C4-2B (cell line): ENCODE measurements at regions not wholly inside any gene's neighbourhood (a gene's known extent, or its start where the extent isn't known, plus 50 kb on each side); places are given as distances from the start of the nearest gene placed in this dataset.

Source experiments
- H3K27ac ChIP-seq: fragments of 450-650 bp; 2 replicates; pipeline ENCODE4 v1.5.1; 2017
- CTCF ChIP-seq: fragments of 450-650 bp; conservative IDR thresholded peaks from 2 replicates; pipeline ENCODE4 v1.5.1; 2017; ENCODE audit warnings: mild to moderate bottlenecking
- ZFX ChIP-seq: fragments of 450-650 bp; IDR thresholded peaks from 2 replicates; pipeline ENCODE4 v1.6.1; 2017

DNA sequence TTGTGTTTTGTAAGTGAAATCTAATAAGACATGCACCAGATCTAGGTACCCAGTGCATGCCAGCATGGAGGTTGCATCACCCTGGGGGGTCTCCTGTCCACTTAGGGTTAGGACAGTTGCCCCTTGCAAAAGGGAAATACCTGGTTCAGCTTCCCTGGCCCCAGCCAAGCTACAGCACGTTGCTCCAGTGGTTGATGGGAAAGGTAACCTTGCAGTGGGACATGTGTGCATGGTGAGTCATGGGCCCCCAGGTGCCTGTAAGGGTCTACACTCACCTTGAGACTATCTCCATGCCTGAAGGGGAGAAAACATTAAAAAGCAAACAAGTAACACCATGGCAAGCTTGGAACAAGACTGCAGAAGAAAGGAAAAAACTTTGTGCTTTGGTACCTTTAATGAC lies 143.9 kb downstream of the LSM5 start:
- TF ChIP-seq ZFX (no peak), CTCF (no peak)

DNA sequence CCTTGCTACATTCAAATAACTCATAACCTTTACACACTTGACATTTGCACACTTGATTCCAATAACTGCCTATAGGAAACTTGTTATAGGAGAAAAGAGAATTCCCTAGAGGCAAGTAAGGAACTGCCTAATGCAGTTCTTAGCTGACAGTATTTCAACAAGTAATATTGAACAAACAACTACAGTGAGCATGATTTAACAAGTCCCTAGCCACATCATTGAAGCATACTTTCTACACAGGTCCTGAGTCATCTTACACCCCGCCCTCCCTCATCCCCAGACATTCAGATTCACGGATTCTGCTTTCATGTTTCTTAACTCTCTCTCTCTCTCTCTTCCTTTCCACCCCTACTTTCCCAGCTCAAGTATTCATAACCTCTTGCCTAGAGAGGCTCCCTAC lies 153.5 kb downstream of the LSM5 start:
- H3K27ac ChIP-seq = no peak overlapping the region
- TF ChIP-seq CTCF = no peak
- no peak for TF ChIP-seq ZFX

More for the DNA sequence above, 143.9 kb downstream of the LSM5 start:
- no peak overlapping the region for H3K27ac ChIP-seq

- TF ChIP-seq ZFX (no peak), CTCF (no peak)
- no peak overlapping the region for H3K27ac ChIP-seq
Observed at GRCh38 chr7:32335107-32335506, 155.1 kb downstream of the LSM5 start.

DNA sequence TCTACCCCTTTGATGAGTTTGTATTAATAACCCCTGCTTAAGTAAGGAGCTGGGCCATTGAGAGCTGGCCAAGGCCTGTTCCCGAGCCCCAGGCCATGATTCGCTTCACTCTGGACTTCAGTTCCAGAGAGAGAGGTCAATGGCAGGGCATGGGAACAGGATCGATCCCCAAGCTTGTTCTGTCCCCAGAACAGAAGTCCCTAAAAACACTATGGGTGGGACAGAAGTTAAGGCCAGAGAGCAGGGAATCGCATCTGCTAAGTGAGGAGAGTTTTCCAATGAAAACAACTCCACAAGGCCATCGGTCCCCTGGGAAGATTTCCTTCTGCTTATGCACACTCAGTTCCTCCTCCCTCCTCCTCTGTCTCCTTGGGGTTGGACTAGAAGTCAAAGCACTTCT lies 159.6 kb downstream of the LSM5 start:
- no peak overlapping the region for H3K27ac ChIP-seq
- TF ChIP-seq CTCF (no peak), ZFX (no peak)

DNA sequence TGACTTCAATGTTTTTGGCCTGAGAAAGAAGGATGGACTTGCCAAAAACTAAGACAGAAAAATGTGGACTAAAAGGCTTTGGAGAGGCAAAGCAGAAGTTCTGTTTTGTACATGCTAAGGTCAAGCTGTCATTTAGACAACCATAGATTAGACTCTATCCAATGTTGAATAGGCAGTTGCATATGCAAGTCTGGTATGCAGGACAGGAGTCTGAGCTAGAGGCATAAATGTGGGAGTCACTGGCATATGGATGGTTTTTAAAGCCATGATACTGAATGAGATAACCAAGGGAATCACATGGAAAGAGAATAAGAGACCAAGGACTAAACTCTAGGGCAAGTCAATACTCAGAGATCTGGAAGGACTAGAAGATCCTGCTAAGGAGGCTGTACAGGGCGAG lies 164.1 kb downstream of the LSM5 start:
- no peak overlapping the region for H3K27ac ChIP-seq
- no peak for TF ChIP-seq ZFX
- TF ChIP-seq CTCF = no peak

DNA sequence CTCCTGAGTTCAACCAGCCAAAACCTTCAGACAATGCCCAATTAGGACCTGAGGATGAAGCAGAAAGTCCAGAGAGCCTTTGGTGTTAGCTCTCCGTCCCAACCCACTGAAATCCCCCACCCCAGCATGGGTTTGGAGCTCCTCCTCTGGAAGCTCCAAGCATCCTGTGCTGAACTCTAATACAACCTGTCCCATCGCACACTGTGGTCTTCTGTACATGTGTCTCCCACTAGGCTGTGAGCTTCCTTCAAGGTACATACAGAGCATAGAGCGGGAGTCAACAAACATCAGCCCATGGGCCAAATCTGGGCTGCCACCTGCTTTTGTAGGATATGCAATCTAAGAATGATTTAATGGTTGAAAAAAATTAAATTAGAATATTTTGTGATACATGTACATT lies 166.5 kb downstream of the LSM5 start:
- no peak overlapping the region for H3K27ac ChIP-seq
- no peak for TF ChIP-seq CTCF
- no peak for TF ChIP-seq ZFX

GRCh38 chr7:32319012-32319382 lies 171.2 kb downstream of the LSM5 start:
- no peak overlapping the region for H3K27ac ChIP-seq
- TF ChIP-seq CTCF (no peak), ZFX (no peak)
